OCI-LY3 (cell line): ENCODE measurements at regions not wholly inside any gene's neighbourhood (a gene's known extent, or its start where the extent isn't known, plus 50 kb on each side); places are given as distances from the start of the nearest gene placed in this dataset.

ENCODE experiments used
- CTCF ChIP-seq: fragments of 200-600, 300-600 bp; sonication (generic); IDR thresholded peaks from 2 replicates; pipeline ENCODE4 v1.5.1; 2014; ENCODE audit warnings: antibody characterized with exemption, low read length, low read depth
- EZH2phosphoT487 ChIP-seq: fragments of 200-600 bp; shearing (Covaris generic); IDR thresholded peaks from 2 replicates; pipeline ENCODE4 v1.6.1; 2018; ENCODE audit warnings: antibody characterized with exemption, mixed run types, low read depth

- TF ChIP-seq CTCF (no peak), EZH2phosphoT487 (no peak)
Measured at GRCh38 chr10:111379534-111380187, 302.8 kb downstream of the ADRA2A start.
